ENCODE measurements at regions not wholly inside any gene's neighbourhood (a gene's known extent, or its start where the extent isn't known, plus 50 kb on each side); places are given as distances from the start of the nearest gene placed in this dataset.

DNA sequence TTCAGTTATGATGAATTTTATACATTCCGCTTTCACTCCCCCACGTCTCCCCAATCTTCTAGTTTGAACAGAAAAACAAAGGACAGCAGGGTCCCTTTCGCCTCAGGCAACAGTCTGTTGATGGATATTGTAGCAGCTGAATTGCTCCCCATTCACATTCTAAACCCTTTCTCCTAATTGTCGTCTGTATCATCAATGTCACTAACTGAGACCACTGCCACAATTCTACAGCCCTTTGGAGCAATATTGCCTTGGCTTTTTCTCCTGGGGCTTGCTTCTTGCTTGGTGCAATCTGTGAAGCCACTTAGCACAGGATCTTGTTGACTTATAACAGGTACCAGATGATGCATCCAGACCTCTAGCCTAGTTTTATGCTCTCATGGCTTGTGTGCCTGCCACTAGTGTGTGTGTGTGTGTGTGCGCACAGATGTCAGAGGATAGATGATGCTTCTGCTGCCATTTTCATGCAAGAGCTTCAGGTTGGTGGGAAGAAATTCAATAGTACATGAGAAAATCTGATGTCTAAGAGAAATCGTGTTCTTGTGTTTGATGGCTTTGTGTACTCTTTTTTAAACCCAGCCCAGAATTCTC is 195.2 kb upstream of the ISL1 start:
- TF ChIP-seq, protein P1, sequence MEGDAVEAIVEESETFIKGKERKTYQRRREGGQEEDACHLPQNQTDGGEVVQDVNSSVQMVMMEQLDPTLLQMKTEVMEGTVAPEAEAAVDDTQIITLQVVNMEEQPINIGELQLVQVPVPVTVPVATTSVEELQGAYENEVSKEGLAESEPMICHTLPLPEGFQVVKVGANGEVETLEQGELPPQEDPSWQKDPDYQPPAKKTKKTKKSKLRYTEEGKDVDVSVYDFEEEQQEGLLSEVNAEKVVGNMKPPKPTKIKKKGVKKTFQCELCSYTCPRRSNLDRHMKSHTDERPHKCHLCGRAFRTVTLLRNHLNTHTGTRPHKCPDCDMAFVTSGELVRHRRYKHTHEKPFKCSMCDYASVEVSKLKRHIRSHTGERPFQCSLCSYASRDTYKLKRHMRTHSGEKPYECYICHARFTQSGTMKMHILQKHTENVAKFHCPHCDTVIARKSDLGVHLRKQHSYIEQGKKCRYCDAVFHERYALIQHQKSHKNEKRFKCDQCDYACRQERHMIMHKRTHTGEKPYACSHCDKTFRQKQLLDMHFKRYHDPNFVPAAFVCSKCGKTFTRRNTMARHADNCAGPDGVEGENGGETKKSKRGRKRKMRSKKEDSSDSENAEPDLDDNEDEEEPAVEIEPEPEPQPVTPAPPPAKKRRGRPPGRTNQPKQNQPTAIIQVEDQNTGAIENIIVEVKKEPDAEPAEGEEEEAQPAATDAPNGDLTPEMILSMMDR (conservative IDR thresholded peaks at IDR 0.05; ENCODE audit: low read depth, low read length) = no peak
- TF ChIP-seq EZH2 (IDR thresholded peaks at IDR 0.05; ENCODE audit: borderline replicate concordance, low read depth, low read length, poor library complexity, severe bottlenecking) = no peak
